ACC112 (cell line): ENCODE measurements at regions not wholly inside any gene's neighbourhood (a gene's known extent, or its start where the extent isn't known, plus 50 kb on each side); places are given as distances from the start of the nearest gene placed in this dataset.

Experiments used
- H2AFZ ChIP-seq: fragments of 200-600 bp; sonication (generic); one replicate; pipeline ENCODE4 v1.6.0; 2017; ENCODE audit warnings: antibody characterized with exemption, low read length; ENCODE audit not compliant: unreplicated experiment
- H3K27ac ChIP-seq: fragments of 200-600 bp; sonication (generic); 2 replicates; pipeline ENCODE4 v1.5.1; 2014; ENCODE audit warnings: low read depth, mild to moderate bottlenecking, antibody characterized with exemption, low read length, moderate library complexity
- H3K27me3 ChIP-seq: fragments of 200-600 bp; sonication (generic); 2 replicates; pipeline ENCODE4 v1.6.1; 2014; ENCODE audit warnings: mild to moderate bottlenecking, antibody characterized with exemption, low read length, moderate library complexity, mixed read lengths; ENCODE audit not compliant: insufficient read depth
- H3K36me3 ChIP-seq: fragments of 200-600 bp; sonication (generic); 2 replicates; pipeline ENCODE4 v1.6.1; 2016; ENCODE audit warnings: mild to moderate bottlenecking, antibody characterized with exemption, low read length, moderate library complexity, mixed read lengths; ENCODE audit not compliant: insufficient read depth
- H3K4me1 ChIP-seq: fragments of 200-600 bp; sonication (generic); one replicate; pipeline ENCODE4 v1.6.1; 2016; ENCODE audit warnings: low read length, mixed read lengths; ENCODE audit not compliant: insufficient read depth, unreplicated experiment, control insufficient read depth
- H3K4me3 ChIP-seq: fragments of 200-600 bp; sonication (generic); 2 replicates; pipeline ENCODE4 v1.5.1; 2014; ENCODE audit warnings: mild to moderate bottlenecking, low read depth, low read length
- H3K79me2 ChIP-seq: fragments of 200-600 bp; sonication (generic); one replicate; pipeline ENCODE4 v1.6.0; 2016; ENCODE audit warnings: low read length; ENCODE audit not compliant: control insufficient read depth, unreplicated experiment, insufficient read depth

DNA sequence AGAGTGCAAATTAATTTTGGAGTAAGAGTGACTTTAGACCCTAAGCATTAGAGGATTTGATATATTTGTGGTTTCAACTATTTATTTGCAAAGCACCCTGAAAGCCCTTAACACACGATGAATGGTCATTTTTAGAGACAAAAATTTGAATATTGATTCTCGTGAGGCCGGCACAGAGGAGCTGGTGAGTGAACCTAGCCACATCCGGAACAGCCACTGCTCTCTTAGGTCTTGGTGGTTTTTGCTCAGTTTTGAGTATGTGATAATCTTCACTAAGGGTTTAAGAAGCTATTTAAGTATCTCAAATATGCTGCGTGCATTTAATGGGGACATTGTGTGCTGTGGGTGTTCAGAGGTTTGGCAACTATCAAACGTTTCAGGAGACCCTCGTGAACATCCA lies 204.8 kb downstream of the TSN start:
- no peaks in the 10 kb centered on the region for H3K36me3 ChIP-seq
- no peak overlapping the region for H3K4me3 ChIP-seq
- no peaks in the 10 kb centered on the region for H3K27me3 ChIP-seq
- H3K4me1 ChIP-seq = peaks cover 4% of the 10 kb centered on the region
- no peak overlapping the region for H3K27ac ChIP-seq
- no peak overlapping the region for H2AFZ ChIP-seq
- H3K79me2 ChIP-seq = no peaks in the 10 kb centered on the region

- H3K4me1 ChIP-seq = peaks cover 4% of the 10 kb centered on the region
- H2AFZ ChIP-seq = no peak overlapping the region
- no peak overlapping the region for H3K4me3 ChIP-seq
- H3K27ac ChIP-seq = no peak overlapping the region
- H3K79me2 ChIP-seq = no peaks in the 10 kb centered on the region
- no peaks in the 10 kb centered on the region for H3K36me3 ChIP-seq
- H3K27me3 ChIP-seq = no peaks in the 10 kb centered on the region
These were observed 206.3 kb downstream of the TSN start for GRCh38 chr2:121961761-121962160.

DNA sequence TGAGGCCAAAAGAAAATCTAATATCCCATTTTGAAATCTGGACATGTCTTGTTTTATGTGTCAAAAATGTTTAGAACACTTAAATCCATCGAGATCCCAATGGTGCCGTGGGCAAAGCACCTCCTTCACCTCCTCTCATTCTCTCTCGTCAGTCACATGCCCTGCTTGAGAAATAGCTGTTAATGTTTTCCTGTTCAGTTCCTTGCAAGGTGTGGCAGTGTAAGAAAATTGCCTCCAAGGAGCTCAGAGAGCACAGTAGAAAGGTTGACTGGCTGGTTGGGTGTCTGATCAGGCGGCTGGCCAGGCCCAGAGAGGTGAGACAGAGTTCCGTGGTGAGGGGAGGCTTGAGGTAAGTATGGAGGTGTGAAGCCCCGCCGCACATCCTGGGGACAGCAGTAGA lies 210.2 kb downstream of the TSN start:
- Histone ChIP-seq H3K4me3 (no peak overlapping the region), H3K27me3 (no peaks in the 10 kb centered on the region), H3K27ac (no peak overlapping the region), H3K4me1 (peaks cover 20% of the 10 kb centered on the region), H3K79me2 (no peaks in the 10 kb centered on the region), H3K36me3 (no peaks in the 10 kb centered on the region), H2AFZ (no peak overlapping the region)

GRCh38 chr2:121966663-121967062 lies 211.2 kb downstream of the TSN start:
- H3K79me2 ChIP-seq = no peaks in the 10 kb centered on the region
- no peaks in the 10 kb centered on the region for H3K36me3 ChIP-seq
- no peak overlapping the region for H2AFZ ChIP-seq
- no peak overlapping the region for H3K4me3 ChIP-seq
- no peaks in the 10 kb centered on the region for H3K27me3 ChIP-seq
- H3K4me1 ChIP-seq = peaks cover 16% of the 10 kb centered on the region
- no peak overlapping the region for H3K27ac ChIP-seq

DNA sequence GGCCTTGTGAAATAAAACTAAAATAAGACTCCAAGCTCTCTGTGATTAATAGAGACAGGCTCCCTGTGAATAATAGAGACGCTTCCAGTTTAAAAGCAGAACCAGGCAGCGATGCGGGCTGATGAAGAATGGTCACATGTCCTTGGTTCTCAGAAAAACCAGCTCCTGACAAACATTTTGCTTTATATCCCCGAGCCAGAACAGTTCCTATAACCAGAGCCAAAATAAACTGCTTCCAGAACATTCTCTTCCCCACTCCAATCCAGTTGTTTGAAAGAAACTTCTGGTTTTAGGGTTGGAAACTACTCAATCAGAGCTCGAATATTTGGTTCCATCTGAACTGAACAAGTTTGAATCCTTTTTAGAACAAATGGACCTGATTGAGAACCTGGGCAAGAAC lies 213.7 kb downstream of the TSN start:
- H3K27me3 ChIP-seq = no peaks in the 10 kb centered on the region
- H3K79me2 ChIP-seq = no peaks in the 10 kb centered on the region
- peak overlapping the region; percentile 52 for H3K4me3 ChIP-seq
- no peaks in the 10 kb centered on the region for H3K36me3 ChIP-seq
- peaks cover 16% of the 10 kb centered on the region for H3K4me1 ChIP-seq
- H3K27ac ChIP-seq = no peak overlapping the region
- peak overlapping the region; percentile 62 for H2AFZ ChIP-seq

GRCh38 chr2:121969766-121970639 lies 214.6 kb downstream of the TSN start:
- Histone ChIP-seq H3K27me3 (no peaks in the 10 kb centered on the region), H3K36me3 (no peaks in the 10 kb centered on the region), H3K4me1 (peaks cover 16% of the 10 kb centered on the region), H3K27ac (no peak overlapping the region), H2AFZ (peak overlapping the region; percentile 62), H3K4me3 (peak overlapping the region; percentile 52), H3K79me2 (no peaks in the 10 kb centered on the region)

- Histone ChIP-seq H3K79me2 (no peaks in the 10 kb centered on the region), H2AFZ (no peak overlapping the region), H3K27ac (no peak overlapping the region), H3K27me3 (no peaks in the 10 kb centered on the region), H3K4me3 (no peak overlapping the region), H3K4me1 (peaks cover 20% of the 10 kb centered on the region), H3K36me3 (no peaks in the 10 kb centered on the region)
These were observed 216.8 kb downstream of the TSN start for GRCh38 chr2:121972203-121972602.

- no peaks in the 10 kb centered on the region for H3K36me3 ChIP-seq
- peaks cover 4% of the 10 kb centered on the region for H3K4me1 ChIP-seq
- H3K4me3 ChIP-seq = peak overlapping the region; percentile 66
- no peak overlapping the region for H3K27ac ChIP-seq
- H3K27me3 ChIP-seq = no peaks in the 10 kb centered on the region
- H3K79me2 ChIP-seq = no peaks in the 10 kb centered on the region
- H2AFZ ChIP-seq = peak overlapping the region; percentile 57
These were observed 219.6 kb downstream of the TSN start for GRCh38 chr2:121974897-121975661.

DNA sequence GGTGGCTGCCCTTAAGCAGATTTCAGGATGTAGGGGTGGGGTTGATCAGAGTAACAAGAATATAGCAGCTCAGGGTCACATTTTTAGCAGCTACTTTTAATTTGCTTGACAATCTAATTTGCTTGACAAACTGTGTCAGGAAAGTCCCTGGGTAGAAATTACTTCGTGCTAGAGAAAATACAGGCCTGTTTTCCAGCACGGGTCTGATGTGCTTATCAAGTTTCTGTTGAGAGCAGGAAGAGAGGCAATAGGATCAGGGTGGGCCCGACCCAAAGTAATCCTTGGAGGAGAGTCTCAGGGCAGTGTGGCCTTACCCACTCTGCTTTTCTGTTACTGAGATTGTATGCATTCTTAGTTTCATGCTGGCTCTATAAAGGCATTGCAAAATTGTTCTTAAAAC lies 221.5 kb downstream of the TSN start:
- H3K27me3 ChIP-seq = no peaks in the 10 kb centered on the region
- no peak overlapping the region for H3K4me3 ChIP-seq
- peaks cover 3% of the 10 kb centered on the region for H3K4me1 ChIP-seq
- H3K36me3 ChIP-seq = no peaks in the 10 kb centered on the region
- H3K79me2 ChIP-seq = no peaks in the 10 kb centered on the region
- H2AFZ ChIP-seq = no peak overlapping the region
- no peak overlapping the region for H3K27ac ChIP-seq

GRCh38 chr2:121977326-121977725 lies 221.9 kb downstream of the TSN start:
- Histone ChIP-seq H3K4me3 (no peak overlapping the region), H3K79me2 (no peaks in the 10 kb centered on the region), H3K27me3 (no peaks in the 10 kb centered on the region), H3K36me3 (no peaks in the 10 kb centered on the region), H3K4me1 (peaks cover 3% of the 10 kb centered on the region), H2AFZ (no peak overlapping the region), H3K27ac (no peak overlapping the region)

- Histone ChIP-seq H3K4me3 (no peak overlapping the region), H3K79me2 (no peaks in the 10 kb centered on the region), H2AFZ (no peak overlapping the region), H3K4me1 (no peaks in the 10 kb centered on the region), H3K27me3 (no peaks in the 10 kb centered on the region), H3K27ac (no peak overlapping the region), H3K36me3 (no peaks in the 10 kb centered on the region)
These were observed 237.2 kb downstream of the TSN start for GRCh38 chr2:121992700-121993099.
